Keratinocyte (primary cell): ENCODE measurements at regions not wholly inside any gene's neighbourhood (a gene's known extent, or its start where the extent isn't known, plus 50 kb on each side); places are given as distances from the start of the nearest gene placed in this dataset.

Source experiments
- DNase-seq: peaks from one replicate; pipeline ENCODE4 v3.0.0-alpha.2; 2011; ENCODE audit warnings: low read depth, missing footprints, low spot score
- FAIRE-seq: peaks from 2 replicates; lab custom pipeline; 2011; peaks lifted over from hg19 to GRCh38; lab: Jason Lieb, UNC
- H2AFZ ChIP-seq: 2 replicates; pipeline ENCODE4 v1.6.0; 2012; ENCODE audit warnings: low read length, control low read depth, inconsistent platforms; ENCODE audit not compliant: control insufficient read depth
- H3K27ac ChIP-seq: 2 replicates; pipeline ENCODE4 v1.5.1; 2011; ENCODE audit warnings: low read length; ENCODE audit not compliant: control insufficient read depth, insufficient read depth
- H3K27me3 ChIP-seq: 3 replicates; pipeline ENCODE4 v1.6.0; 2011; ENCODE audit warnings: low read length; ENCODE audit not compliant: control insufficient read depth, insufficient read depth; ENCODE audit errors: extremely low read depth
- H3K36me3 ChIP-seq, 2 experiments: 2 replicates in 1 of 2; 3 replicates in 1 of 2; pipeline ENCODE4 v1.5.1; 2011; ENCODE audit warnings: low read length in 2 of 2, mild to moderate bottlenecking in 1 of 2; ENCODE audit not compliant: control insufficient read depth in 2 of 2, insufficient read depth in 2 of 2; ENCODE audit errors: extremely low read depth in 1 of 2
- H3K4me1 ChIP-seq: 3 replicates; pipeline ENCODE4 v1.5.1; 2011; ENCODE audit warnings: low read length; ENCODE audit not compliant: control insufficient read depth, insufficient read depth; ENCODE audit errors: extremely low read depth
- H3K4me2 ChIP-seq: 3 replicates; pipeline ENCODE4 v1.6.0; 2011; ENCODE audit warnings: low read depth, low read length; ENCODE audit not compliant: control insufficient read depth, insufficient read depth; ENCODE audit errors: extremely low read depth
- H3K4me3 ChIP-seq, 3 experiments: fragments of 200-600 bp in 1 of 3; sonication (generic) in 1 of 3; 2 replicates in 2 of 3; 3 replicates in 1 of 3; pipeline ENCODE4 v1.5.1; 2011 to 2016; ENCODE audit warnings: low read length in 3 of 3, mild to moderate bottlenecking in 3 of 3, control low read depth in 2 of 3, inconsistent platforms in 1 of 3, low read depth in 1 of 3, mixed read lengths in 1 of 3, mixed run types in 1 of 3, moderate library complexity in 1 of 3; ENCODE audit not compliant: control insufficient read depth in 2 of 3, insufficient read depth in 2 of 3; ENCODE audit errors: extremely low read depth in 1 of 3
- H3K79me2 ChIP-seq: 2 replicates; pipeline ENCODE4 v1.6.0; 2012; ENCODE audit warnings: low read length; ENCODE audit not compliant: control insufficient read depth, insufficient read depth
- H3K9ac ChIP-seq: 3 replicates; pipeline ENCODE4 v1.6.0; 2011; ENCODE audit warnings: low read length; ENCODE audit not compliant: control insufficient read depth, insufficient read depth; ENCODE audit errors: extremely low read depth
- H3K9me1 ChIP-seq: 3 replicates; pipeline ENCODE4 v1.6.0; 2011; ENCODE audit warnings: low read length; ENCODE audit not compliant: control insufficient read depth, insufficient read depth; ENCODE audit errors: extremely low read depth
- H3K9me3 ChIP-seq: 2 replicates; pipeline ENCODE4 v1.5.1; 2012; ENCODE audit warnings: low read depth, low read length; ENCODE audit not compliant: control insufficient read depth
- H4K20me1 ChIP-seq: 3 replicates; pipeline ENCODE4 v1.6.0; 2011; ENCODE audit warnings: low read length; ENCODE audit not compliant: control insufficient read depth, insufficient read depth; ENCODE audit errors: extremely low read depth
- CTCF ChIP-seq, 3 experiments: IDR thresholded peaks in 1 of 3; conservative IDR thresholded peaks in 1 of 3; optimal IDR thresholded peaks in 1 of 3; 2 replicates in 2 of 3; 3 replicates in 1 of 3; pipeline versions ENCODE3 to v1.5.1; 2011; ENCODE audit warnings: low read length in 3 of 3, mild to moderate bottlenecking in 3 of 3, moderate library complexity in 2 of 3, control low read depth in 1 of 3, inconsistent platforms in 1 of 3; ENCODE audit not compliant: insufficient read depth in 2 of 3; ENCODE audit errors: extremely low read depth in 1 of 3
- EZH2 ChIP-seq: IDR thresholded peaks from one replicate; pipeline ENCODE4 v1.6.1; 2012; ENCODE audit warnings: inconsistent platforms, mild to moderate bottlenecking, low read length, moderate library complexity
- dilution Hi-C: fragments of 300-500 bp; cut with MboI; formaldehyde crosslinking; loops from one replicate; pipeline ENCODE4 v1.7.0; 2020; ENCODE audit warnings: low sequenced_read_pairs; ENCODE audit not compliant: extremely low pct_ligation_motif_present

- FAIRE-seq (no peak), DNase-seq (no peak)
- no peaks in the 10 kb centered on the region for H4K20me1 ChIP-seq
- H3K79me2 ChIP-seq: no peaks in the 10 kb centered on the region
- TF ChIP-seq CTCF (optimal IDR thresholded peaks at IDR 0.05 in 1 of 3, IDR thresholded peaks at IDR 0.05 in 1 of 3, conservative IDR thresholded peaks at IDR 0.05 in 1 of 3; ENCODE audit: extremely low read depth in 1 of 3, insufficient read depth in 2 of 3, low read length in 3 of 3): no peak
- no peak for TF ChIP-seq EZH2
- no peak overlapping the region for H2AFZ ChIP-seq
- H3K4me1 ChIP-seq: no peaks in the 10 kb centered on the region
- no peak overlapping the region for H3K4me3 ChIP-seq
- no peaks in the 10 kb centered on the region for H3K9me3 ChIP-seq
- H3K36me3 ChIP-seq: no peaks in the 10 kb centered on the region
- no peaks in the 10 kb centered on the region for H3K27me3 ChIP-seq
- dilution Hi-C loops: no loop called here
- no peak overlapping the region for H3K27ac ChIP-seq
- H3K9me1 ChIP-seq: no peaks in the 10 kb centered on the region
- H3K9ac ChIP-seq: no peak overlapping the region
- no peak overlapping the region for H3K4me2 ChIP-seq
Observed at GRCh38 chr3:162094301-162094700, 597.7 kb downstream of the OTOL1 start.

- no peak for DNase-seq
Observed at GRCh38 chr3:162096874-162097273, 600.3 kb downstream of the OTOL1 start.

More at GRCh38 chr3:162096874-162097273, 600.3 kb downstream of the OTOL1 start:
- no peak overlapping the region for H3K4me3 ChIP-seq
- FAIRE-seq: no peak
- no peaks in the 10 kb centered on the region for H3K9me1 ChIP-seq
- no peaks in the 10 kb centered on the region for H3K9me3 ChIP-seq
- no peak overlapping the region for H3K4me2 ChIP-seq
- dilution Hi-C loops: no loop called here
- no peaks in the 10 kb centered on the region for H3K36me3 ChIP-seq
- no peaks in the 10 kb centered on the region for H3K79me2 ChIP-seq
- H3K9ac ChIP-seq: no peak overlapping the region
- no peaks in the 10 kb centered on the region for H4K20me1 ChIP-seq
- no peaks in the 10 kb centered on the region for H3K27me3 ChIP-seq
- TF ChIP-seq EZH2 (no peak), CTCF (optimal IDR thresholded peaks at IDR 0.05 in 1 of 3, IDR thresholded peaks at IDR 0.05 in 1 of 3, conservative IDR thresholded peaks at IDR 0.05 in 1 of 3; ENCODE audit: extremely low read depth in 1 of 3, insufficient read depth in 2 of 3, low read length in 3 of 3) (no peak)
- H3K4me1 ChIP-seq: no peaks in the 10 kb centered on the region
- H3K27ac ChIP-seq: no peak overlapping the region
- H2AFZ ChIP-seq: no peak overlapping the region
